GM12878 (cell line): ENCODE measurements at regions not wholly inside any gene's neighbourhood (a gene's known extent, or its start where the extent isn't known, plus 50 kb on each side); places are given as distances from the start of the nearest gene placed in this dataset.

Source experiments
- CBX5 ChIP-seq: sonication (generic); IDR thresholded peaks from 2 replicates; pipeline ENCODE4 v1.6.1; 2016; ENCODE audit warnings: low read depth, moderate library complexity, mild to moderate bottlenecking, inconsistent platforms
- CHD4 ChIP-seq: fragments of 200-600 bp; sonication (generic); IDR thresholded peaks from 2 replicates; pipeline ENCODE4 v1.6.1; 2016; ENCODE audit warnings: mild to moderate bottlenecking
- CREB1 ChIP-seq: IDR thresholded peaks from 2 replicates; pipeline ENCODE4 v1.6.1; 2012; ENCODE audit warnings: low read depth, mild to moderate bottlenecking, inconsistent platforms
- CTCF ChIP-seq, 3 experiments: IDR thresholded peaks in 2 of 3; conservative IDR thresholded peaks in 1 of 3; 2 replicates each; pipeline ENCODE4 v1.5.1; 2011; ENCODE audit warnings: low read depth in 3 of 3, low read length in 3 of 3, mild to moderate bottlenecking in 3 of 3, control low read depth in 2 of 3, moderate library complexity in 2 of 3, inconsistent platforms in 1 of 3, mixed read lengths in 1 of 3; ENCODE audit not compliant: control insufficient read depth in 2 of 3, insufficient read depth in 1 of 3; ENCODE audit errors: extremely low read depth in 1 of 3
- HDAC2 ChIP-seq: fragments of 200-600 bp; sonication (generic); IDR thresholded peaks from 2 replicates; pipeline ENCODE4 v1.6.1; 2017
- JUND ChIP-seq: IDR thresholded peaks from 2 replicates; pipeline ENCODE4 v1.6.1; 2012; ENCODE audit warnings: low read depth, mild to moderate bottlenecking, low read length, improper control_type of control experiment, moderate library complexity
- KDM1A ChIP-seq: fragments of 200-600 bp; sonication (generic); IDR thresholded peaks from 2 replicates; pipeline ENCODE4 v1.6.1; 2016; ENCODE audit warnings: borderline replicate concordance
- NFYB ChIP-seq: IDR thresholded peaks from 2 replicates; pipeline ENCODE4 v1.6.1; 2011; ENCODE audit warnings: low read depth, mild to moderate bottlenecking, low read length, improper control_type of control experiment, moderate library complexity; ENCODE audit not compliant: insufficient read depth
- POLR2A ChIP-seq: IDR thresholded peaks from 2 replicates; pipeline ENCODE4 v1.6.1; 2011; ENCODE audit warnings: low read depth, mild to moderate bottlenecking, low read length
- POLR2AphosphoS5 ChIP-seq: IDR thresholded peaks from 2 replicates; pipeline ENCODE4 v1.6.1; 2011; ENCODE audit warnings: mild to moderate bottlenecking, low read length, inconsistent platforms
- RAD51 ChIP-seq: fragments of 450-650 bp; IDR thresholded peaks from 2 replicates; pipeline ENCODE4 v1.6.1; 2016; ENCODE audit warnings: moderate library complexity, mild to moderate bottlenecking, inconsistent platforms
- SRF ChIP-seq, 2 experiments: IDR thresholded peaks; 2 replicates each; pipeline ENCODE4 v1.6.1; 2011; ENCODE audit warnings: low read depth in 2 of 2, low read length in 2 of 2, mild to moderate bottlenecking in 1 of 2, moderate library complexity in 1 of 2
- TCF3 ChIP-seq: IDR thresholded peaks from 2 replicates; pipeline ENCODE4 v1.6.1; 2012; ENCODE audit warnings: low read depth, mild to moderate bottlenecking, low read length, borderline replicate concordance; ENCODE audit not compliant: insufficient read depth
- ZZZ3 ChIP-seq: IDR thresholded peaks from 2 replicates; pipeline ENCODE4 v1.6.1; 2011; ENCODE audit warnings: low read depth; ENCODE audit not compliant: control insufficient read depth, insufficient read length

- TF ChIP-seq CTCF (IDR thresholded peaks at IDR 0.05 in 2 of 3, conservative IDR thresholded peaks at IDR 0.05 in 1 of 3; ENCODE audit: control insufficient read depth in 2 of 3, extremely low read depth in 1 of 3, insufficient read depth in 1 of 3, low read depth in 3 of 3, low read length in 3 of 3), result no peak
- no peak for TF ChIP-seq CREB1
- TF ChIP-seq JUND, result no peak
- TF ChIP-seq SRF (IDR thresholded peaks at IDR 0.05; ENCODE audit: low read depth in 2 of 2, low read length in 2 of 2), result no peak
- TF ChIP-seq CBX5, result no peak
- no peak for TF ChIP-seq NFYB
- no peak for TF ChIP-seq CHD4
- TF ChIP-seq RAD51, result no peak
- TF ChIP-seq KDM1A, result no peak
- TF ChIP-seq TCF3, result no peak
- no peak for TF ChIP-seq POLR2A
- no peak for TF ChIP-seq HDAC2
- TF ChIP-seq POLR2AphosphoS5, result no peak
- TF ChIP-seq ZZZ3, result no peak
Measured at GRCh38 chr12:108021949-108022522, 107.1 kb upstream of the WSCD2 start.
